ENCODE measurements at regions not wholly inside any gene's neighbourhood (a gene's known extent, or its start where the extent isn't known, plus 50 kb on each side); places are given as distances from the start of the nearest gene placed in this dataset.

DNA sequence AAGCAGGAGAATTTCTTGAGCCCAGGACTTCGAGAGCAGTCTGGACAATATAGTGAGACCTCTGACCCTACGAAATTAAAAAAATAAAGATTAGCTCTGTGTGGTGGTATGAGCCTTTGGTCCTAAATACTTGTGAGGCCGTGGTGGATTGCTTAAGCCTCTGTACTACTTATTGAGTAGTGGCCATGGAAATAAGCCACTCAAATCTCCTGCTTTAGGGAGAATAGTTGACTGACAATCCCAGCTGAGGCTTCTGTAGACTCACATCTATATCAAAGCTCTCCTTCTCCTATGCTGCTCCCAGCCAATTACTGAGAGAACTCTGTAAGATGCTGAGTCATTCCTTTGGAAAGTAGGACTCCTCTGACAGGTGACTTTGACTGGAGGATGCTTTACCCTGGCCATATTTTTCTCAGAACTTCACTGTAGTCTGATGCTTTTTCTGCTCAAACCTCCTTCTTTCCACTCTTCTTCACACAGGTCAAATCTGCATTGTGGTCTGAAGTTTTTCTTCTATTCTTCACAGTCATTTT, 420.2 kb downstream of the SLC6A15 start:
- no peak for TF ChIP-seq EP300 (IDR thresholded peaks at IDR 0.05)
- TF ChIP-seq, protein P1, sequence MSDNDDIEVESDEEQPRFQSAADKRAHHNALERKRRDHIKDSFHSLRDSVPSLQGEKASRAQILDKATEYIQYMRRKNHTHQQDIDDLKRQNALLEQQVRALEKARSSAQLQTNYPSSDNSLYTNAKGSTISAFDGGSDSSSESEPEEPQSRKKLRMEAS (IDR thresholded peaks at IDR 0.05) = no peak
- no peak for TF ChIP-seq JUN (IDR thresholded peaks at IDR 0.05)
- TF ChIP-seq, protein P2, sequence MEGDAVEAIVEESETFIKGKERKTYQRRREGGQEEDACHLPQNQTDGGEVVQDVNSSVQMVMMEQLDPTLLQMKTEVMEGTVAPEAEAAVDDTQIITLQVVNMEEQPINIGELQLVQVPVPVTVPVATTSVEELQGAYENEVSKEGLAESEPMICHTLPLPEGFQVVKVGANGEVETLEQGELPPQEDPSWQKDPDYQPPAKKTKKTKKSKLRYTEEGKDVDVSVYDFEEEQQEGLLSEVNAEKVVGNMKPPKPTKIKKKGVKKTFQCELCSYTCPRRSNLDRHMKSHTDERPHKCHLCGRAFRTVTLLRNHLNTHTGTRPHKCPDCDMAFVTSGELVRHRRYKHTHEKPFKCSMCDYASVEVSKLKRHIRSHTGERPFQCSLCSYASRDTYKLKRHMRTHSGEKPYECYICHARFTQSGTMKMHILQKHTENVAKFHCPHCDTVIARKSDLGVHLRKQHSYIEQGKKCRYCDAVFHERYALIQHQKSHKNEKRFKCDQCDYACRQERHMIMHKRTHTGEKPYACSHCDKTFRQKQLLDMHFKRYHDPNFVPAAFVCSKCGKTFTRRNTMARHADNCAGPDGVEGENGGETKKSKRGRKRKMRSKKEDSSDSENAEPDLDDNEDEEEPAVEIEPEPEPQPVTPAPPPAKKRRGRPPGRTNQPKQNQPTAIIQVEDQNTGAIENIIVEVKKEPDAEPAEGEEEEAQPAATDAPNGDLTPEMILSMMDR (IDR thresholded peaks at IDR 0.05) = no peak
- TF ChIP-seq KDM5A (IDR thresholded peaks at IDR 0.05) = no peak
- TF ChIP-seq CEBPB (IDR thresholded peaks at IDR 0.05) = no peak
- no peak for TF ChIP-seq JUNB (IDR thresholded peaks at IDR 0.05)
- no peak for TF ChIP-seq POLR2A (IDR thresholded peaks at IDR 0.05; ENCODE audit: low read length)
- no peak for TF ChIP-seq MAZ (IDR thresholded peaks at IDR 0.05; ENCODE audit: borderline replicate concordance, low read depth, low read length)

Data from A549 (cell line).